Tibial nerve (tissue), 4 donors: ENCODE measurements at regions not wholly inside any gene's neighbourhood (a gene's known extent, or its start where the extent isn't known, plus 50 kb on each side); places are given as distances from the start of the nearest gene placed in this dataset.

Experiments used
- EP300 ChIP-seq, 2 donors: sonication (generic); formaldehyde crosslinking; IDR thresholded peaks; one replicate each; pipeline ENCODE4 v1.6.1; 2017; ENCODE audit warnings: antibody characterized with exemption in 2 of 2, mild to moderate bottlenecking in 1 of 2
- TF ChIP-seq, protein P1 (sequence below), 5 experiments: fragments of 200-600 bp in 3 of 5; fragments of 450-650 bp in 2 of 5; sonication (generic) in 3 of 5; IDR thresholded peaks; one replicate each; pipeline ENCODE4 v1.5.1; 2016 to 2019; ENCODE audit warnings: antibody characterized with exemption in 5 of 5, mild to moderate bottlenecking in 3 of 5, moderate library complexity in 2 of 5

DNA sequence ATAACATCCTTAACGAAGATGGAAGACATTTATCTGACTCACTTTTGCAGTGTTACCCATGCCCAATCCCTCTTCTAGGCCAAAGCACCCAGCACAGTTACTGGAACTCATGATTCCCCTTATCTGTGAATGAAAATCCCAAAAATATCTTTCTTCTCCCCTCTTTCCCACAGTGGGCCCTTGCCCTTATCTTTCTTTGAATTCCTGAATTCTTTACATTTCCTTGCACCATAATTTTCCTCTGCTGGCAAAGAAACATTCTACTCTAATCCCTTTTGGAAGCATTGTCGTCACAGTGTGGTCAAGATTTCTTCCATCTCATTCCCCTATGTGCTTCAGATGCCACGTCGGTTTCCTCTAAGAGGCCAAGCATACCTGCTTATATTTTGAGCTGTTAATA is 135.9 kb upstream of the LIFR start:
- TF ChIP-seq, protein P1, sequence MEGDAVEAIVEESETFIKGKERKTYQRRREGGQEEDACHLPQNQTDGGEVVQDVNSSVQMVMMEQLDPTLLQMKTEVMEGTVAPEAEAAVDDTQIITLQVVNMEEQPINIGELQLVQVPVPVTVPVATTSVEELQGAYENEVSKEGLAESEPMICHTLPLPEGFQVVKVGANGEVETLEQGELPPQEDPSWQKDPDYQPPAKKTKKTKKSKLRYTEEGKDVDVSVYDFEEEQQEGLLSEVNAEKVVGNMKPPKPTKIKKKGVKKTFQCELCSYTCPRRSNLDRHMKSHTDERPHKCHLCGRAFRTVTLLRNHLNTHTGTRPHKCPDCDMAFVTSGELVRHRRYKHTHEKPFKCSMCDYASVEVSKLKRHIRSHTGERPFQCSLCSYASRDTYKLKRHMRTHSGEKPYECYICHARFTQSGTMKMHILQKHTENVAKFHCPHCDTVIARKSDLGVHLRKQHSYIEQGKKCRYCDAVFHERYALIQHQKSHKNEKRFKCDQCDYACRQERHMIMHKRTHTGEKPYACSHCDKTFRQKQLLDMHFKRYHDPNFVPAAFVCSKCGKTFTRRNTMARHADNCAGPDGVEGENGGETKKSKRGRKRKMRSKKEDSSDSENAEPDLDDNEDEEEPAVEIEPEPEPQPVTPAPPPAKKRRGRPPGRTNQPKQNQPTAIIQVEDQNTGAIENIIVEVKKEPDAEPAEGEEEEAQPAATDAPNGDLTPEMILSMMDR (IDR thresholded peaks at IDR 0.05), result no peak
- no peak for TF ChIP-seq EP300 (IDR thresholded peaks at IDR 0.05)
